GM13976 (cell line): ENCODE measurements at regions not wholly inside any gene's neighbourhood (a gene's known extent, or its start where the extent isn't known, plus 50 kb on each side); places are given as distances from the start of the nearest gene placed in this dataset.
"Not testable (repeated sequence)": the region's sequence is repeated elsewhere in the genome, so short reads cannot be mapped to it uniquely, and the experiment has no call there.

ENCODE experiments used
- DNase-seq: peaks from one replicate; pipeline ENCODE4 v3.0.0; 2012; ENCODE audit warnings: low spot score
- in situ Hi-C: fragments of 300-500 bp; cut with MboI; formaldehyde crosslinking; loops from one replicate; pipeline ENCODE4 v1.12.0; 2022; ENCODE audit warnings: low sequenced_read_pairs, mixed read lengths, inconsistent platforms; ENCODE audit not compliant: unreplicated experiment

DNA sequence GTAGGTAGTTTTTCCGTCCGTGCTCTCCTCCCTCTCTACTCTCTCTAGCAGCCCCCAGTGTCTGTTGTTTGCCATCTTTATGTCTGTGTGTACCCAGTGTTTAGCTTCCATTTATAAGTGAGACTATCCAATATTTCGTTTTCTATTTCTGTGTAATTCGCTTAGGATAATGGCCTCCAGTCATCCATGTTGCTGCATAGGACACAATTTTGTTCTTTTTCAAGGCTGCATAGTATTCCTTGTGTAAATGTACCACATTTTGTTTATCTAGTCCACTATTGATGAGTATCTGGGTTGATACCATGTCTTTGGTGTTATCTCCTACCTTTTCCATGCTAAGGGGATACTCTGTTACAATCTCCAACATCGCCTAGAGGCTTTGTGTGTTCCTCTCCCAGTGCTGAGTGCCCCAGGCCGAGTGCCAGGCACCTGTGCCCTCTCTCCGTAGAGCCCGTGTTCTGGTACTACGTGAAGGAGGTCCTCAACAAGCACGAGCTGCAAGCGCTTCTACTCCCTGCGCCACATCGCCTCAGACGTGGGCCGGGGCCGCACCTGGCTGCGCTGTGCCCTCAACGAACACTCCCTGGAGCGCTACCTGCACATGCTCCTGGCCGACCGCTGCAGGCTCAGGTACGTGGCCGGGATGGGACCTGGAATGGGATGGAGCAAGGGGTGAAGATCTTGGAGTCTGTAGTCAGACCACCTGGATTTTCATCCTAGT lies 51.0 kb downstream of the NPIPB11 start:
- in situ Hi-C loops, DNase-seq: not testable (repeated sequence)

DNA sequence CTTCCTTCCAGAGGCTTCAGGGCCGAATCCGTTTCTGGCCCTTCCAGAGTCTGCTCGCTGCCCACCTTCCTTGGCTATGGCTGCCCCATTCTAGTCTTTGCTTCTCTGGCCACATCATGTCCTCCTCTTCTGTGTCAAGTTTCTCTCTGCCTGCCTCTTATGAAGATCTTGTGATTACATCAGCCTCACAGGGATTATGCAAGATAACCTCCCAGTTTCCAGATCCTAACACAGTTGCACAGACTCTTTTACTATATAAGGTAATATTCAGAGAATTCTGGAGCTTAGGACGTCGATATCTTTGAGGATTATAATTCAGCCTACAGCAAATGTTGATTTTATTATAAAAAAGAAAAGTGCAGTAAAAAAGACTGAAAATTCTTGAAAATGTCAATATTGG lies 52.1 kb downstream of the NPIPB11 start:
- DNase-seq, in situ Hi-C loops: not testable (repeated sequence)

DNA sequence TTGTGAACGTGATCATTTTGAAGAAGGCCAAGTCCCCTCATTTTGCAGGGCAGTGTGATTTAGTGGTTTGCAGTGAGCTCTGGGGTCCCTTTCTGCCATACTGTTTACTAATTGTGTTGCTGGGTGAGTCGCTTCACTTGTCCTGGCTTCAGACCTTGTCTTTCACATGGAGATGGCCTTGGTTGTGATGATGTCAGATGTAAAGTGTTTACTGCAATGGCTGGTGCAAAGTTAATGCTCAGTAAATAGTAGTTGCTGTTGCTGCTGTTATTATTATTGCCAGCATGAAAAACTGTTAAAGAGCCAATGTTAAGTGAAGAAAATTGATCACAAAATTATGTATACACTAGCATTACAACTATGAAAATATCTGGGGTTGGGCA lies 53.9 kb downstream of the NPIPB11 start:
- in situ Hi-C loops, DNase-seq: not testable (repeated sequence)

- DNase-seq, in situ Hi-C loops: not testable (repeated sequence)
Observed at GRCh38 chr16:29351970-29352616, 54.4 kb downstream of the NPIPB11 start.

DNA sequence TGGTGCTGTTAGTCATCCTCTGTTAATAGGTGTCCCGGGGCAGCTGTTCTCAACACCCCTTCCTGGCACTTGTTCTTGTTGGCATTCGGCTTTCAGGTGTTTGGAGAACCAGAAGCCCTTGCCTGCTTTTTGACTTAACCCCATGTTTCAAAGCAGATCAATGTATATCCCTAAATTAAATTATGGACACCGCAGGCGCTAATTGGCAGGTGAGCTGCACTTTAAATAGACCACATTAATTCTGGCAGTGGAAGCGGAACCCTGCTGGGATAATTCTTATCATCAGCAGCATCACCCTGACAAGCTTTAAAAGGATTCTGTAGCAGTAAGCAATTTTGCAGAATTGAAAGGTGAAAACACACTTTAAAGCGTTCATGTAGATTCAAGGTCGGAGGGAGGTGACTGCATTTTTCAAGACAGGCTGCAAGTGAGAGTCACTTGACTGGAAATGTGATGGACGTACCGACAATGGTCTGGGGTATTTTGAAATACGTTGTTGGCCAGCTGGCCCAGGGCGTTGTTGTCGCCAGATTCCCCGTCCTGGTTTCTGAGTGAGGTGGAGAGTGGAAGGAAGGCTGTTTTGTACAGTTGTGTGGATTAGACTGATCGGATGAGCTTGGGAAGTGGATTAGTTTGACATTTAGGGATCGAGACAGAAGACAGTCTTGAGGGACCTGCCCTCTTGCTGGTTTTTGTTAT lies 55.1 kb downstream of the NPIPB11 start:
- DNase-seq = not testable (repeated sequence)

DNA sequence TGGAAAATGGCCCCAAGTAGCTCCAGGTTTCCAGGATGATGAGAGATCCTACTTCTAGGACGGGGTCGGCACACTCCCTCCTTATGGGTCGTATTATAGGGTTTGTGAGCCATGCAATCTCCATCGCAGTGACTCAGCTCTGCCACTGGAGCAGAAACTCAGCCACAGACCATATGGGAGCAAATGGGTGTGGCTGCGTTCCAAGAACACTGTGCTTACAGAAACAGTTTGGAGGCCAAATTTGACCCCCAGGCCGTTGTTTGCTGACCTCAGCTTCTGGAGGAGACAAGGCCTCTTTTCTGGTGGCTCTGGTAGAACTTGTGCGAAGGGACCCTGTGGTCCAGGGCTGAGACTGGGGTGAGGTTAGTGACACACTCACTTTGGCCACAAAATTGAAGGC lies 56.5 kb downstream of the NPIPB11 start:
- in situ Hi-C loops, DNase-seq: not testable (repeated sequence)

More for the DNA sequence above, 55.1 kb downstream of the NPIPB11 start:
- in situ Hi-C loops = not testable (repeated sequence)

DNA sequence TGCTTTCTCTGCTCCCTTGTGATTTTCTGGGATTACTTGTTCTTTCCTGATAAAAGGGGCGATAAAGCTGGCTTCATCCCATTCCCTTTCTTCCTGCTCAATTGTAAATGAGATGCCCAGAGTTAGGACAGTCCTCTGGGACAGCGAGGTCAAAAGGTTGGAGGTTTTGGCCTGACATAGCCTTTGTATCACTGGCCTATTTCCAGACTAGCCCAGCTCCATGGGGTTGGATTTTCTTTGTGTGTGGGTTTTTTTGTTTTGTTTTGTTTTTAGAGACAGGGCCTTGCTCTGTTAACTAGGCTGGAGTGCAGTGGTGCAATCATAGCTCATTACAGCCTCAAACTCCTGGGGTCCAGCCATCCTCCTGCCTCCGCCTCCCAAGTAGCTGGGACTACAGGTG lies 57.8 kb downstream of the NPIPB11 start:
- DNase-seq, in situ Hi-C loops: not testable (repeated sequence)

GRCh38 chr16:29348123-29348690 lies 58.3 kb downstream of the NPIPB11 start:
- in situ Hi-C loops, DNase-seq: not testable (repeated sequence)

GRCh38 chr16:29346796-29347580 lies 59.5 kb downstream of the NPIPB11 start:
- DNase-seq, in situ Hi-C loops: not testable (repeated sequence)

DNA sequence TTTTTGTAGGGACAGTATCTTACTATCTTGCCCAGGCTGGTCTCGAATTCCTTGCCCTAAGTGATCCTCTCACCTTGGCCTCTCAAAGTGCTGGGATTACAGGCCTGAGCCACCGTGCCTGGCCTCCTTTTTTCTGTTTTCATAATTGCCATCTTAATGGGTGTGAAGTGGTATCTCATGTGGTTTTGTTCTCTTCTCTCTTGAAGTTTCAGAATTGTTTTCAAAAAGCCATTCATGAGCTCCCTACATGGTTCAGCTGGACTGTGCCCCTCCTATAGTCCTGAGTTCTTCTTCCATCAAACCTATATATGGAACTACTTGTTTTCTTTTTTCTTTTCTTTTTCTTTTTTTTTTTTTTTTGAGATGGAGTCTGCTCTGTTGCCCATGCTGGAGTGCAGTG lies 60.3 kb downstream of the NPIPB11 start:
- DNase-seq, in situ Hi-C loops: not testable (repeated sequence)

DNA sequence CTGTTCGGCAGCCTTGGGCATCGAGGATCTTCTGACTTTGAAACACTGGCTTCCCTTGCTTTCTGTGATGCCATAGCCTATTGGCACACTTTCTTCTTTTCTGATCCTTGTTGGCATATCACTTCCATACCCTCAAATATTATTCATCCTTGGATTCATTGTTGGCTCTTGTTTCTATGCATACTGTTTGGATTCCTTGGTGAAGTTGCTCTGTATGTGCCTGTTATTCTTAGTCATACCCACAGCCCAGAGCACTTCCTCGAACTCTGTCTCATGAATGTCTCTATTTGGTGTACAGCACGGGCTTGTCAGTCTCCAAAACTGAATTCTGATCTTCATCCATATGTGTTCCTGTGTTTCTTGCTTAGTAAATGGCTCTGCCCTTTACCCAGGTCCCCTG lies 63.6 kb downstream of the NPIPB11 start:
- DNase-seq, in situ Hi-C loops: not testable (repeated sequence)

DNA sequence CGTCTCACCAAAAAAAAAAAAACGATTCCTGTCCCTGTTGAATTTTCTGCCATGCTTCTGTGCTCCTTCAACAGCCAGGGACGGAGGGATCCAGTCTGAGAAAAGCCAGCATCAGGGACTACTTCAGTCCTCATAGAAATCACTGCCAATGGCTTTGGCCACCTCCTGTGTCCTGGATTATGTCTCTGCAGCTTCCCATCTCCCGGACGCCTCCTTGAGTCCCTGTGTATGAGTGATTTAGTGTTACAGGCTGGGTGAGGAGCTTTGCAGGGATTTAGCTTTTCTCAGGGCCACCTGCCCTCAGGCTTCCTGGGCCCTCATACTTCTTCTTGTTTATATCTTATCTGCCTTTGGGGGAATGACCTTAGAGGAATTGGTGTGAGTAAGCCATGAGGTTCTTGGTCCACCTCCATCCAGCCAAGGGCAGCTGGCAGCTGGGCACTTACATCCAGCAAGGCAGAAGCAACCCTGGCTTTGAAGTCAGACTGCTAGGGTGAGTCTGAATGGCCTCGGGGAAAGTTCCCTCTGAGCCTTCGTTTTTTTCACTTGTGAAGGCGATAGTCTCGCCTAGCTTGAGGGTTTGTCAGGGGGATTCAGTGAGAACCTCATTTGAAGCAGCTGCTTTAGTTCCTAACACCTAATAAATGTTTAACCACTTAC lies 65.6 kb downstream of the NPIPB11 start:
- DNase-seq, in situ Hi-C loops: not testable (repeated sequence)

GRCh38 chr16:29340235-29340634 lies 66.3 kb downstream of the NPIPB11 start:
- DNase-seq, in situ Hi-C loops: not testable (repeated sequence)

DNA sequence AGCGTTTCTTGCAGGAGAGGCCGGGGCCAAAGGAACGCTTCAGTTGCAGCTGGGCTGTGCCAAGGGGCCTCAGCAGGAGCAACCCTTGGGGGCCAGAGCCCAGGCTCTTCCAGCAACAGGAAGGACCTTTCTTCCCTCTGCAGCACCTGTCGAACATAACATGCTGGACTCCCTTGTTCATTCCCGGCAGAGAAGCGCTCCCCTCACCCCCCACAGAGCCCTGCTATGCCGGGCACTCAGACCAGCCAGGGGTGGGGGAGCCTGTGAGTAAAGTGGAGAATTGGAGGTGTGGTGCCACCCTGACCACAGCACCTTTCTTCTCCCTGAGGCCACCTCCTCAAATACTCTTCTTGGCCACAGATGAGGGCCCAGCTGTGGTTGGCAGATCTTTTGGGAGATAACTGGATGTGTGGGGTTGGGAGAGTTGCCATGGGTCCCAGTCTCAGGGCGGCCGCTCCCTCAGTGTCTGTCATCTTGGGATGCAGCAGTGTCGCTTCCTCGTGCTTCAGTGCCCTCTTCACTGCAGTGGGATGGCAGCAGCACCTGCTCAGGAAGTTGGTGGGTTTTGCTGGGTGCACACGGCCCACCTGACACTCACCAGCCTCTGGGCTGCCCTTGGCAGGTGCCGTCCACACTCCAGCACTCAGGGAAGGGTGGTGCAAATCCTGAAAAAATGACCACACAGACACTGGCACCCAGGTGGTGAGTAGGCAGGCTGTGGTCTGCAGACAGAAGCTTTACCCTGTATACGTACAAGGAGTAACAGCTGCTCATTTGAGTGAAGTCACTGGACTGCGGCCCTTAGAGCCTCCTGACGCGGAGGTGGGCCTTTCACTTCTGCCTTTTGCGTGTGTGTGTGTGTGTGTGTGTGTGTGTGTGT lies 67.5 kb downstream of the NPIPB11 start:
- DNase-seq, in situ Hi-C loops: not testable (repeated sequence)

DNA sequence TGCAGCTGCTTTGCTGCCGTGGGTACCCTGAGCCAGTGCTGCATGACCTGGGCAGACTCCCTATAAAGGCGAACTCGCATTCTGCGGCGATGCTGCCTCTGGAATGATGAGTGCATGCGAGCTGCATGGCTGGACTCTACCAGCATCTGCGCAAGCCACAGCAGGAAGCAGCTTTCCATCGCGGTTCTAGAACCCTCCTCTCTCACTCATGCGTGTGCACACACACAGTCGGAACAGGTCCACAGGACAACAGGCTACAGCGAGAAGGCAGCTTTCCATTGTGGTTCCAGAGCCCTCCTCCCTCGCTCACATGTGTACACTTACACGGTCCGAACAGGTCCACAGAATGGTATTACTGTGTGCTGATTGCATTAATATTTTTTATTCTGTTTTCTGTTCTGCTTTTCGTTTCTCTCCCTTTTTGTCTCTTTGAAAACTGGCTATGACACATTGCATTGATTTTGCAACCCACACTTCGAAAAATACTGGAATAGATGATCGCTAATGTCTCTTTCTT lies 69.1 kb downstream of the NPIPB11 start:
- in situ Hi-C loops, DNase-seq: not testable (repeated sequence)

- DNase-seq, in situ Hi-C loops: not testable (repeated sequence)
Observed at GRCh38 chr16:29335549-29335846, 71.0 kb downstream of the NPIPB11 start.
